ENCODE measurements at regions not wholly inside any gene's neighbourhood (a gene's known extent, or its start where the extent isn't known, plus 50 kb on each side); places are given as distances from the start of the nearest gene placed in this dataset.

DNA sequence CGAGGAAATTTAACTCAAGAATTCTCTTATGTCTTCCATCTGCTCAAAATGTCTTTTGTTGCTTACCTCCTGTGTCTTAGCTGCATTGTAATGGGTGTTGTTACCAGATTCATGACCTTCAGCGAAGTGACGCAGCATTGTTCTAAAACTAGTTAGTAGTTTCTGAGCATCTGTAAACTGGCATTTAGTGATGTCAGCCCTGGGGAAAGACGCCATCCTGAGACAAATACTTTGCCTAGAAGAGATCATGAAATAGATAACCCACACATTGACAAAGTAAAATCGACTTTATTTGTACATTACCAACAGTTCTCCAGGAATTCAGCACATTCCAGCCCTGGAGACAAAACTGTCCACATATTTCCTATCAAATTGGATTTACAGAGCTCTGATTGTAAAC lies 87.8 kb downstream of the GPAM start:
- CTCF ChIA-PET = no interaction called here
- Histone ChIP-seq H2AK5ac (ENCODE audit: low read depth, low read length) (no peak overlapping the region), H3K27me3 (ENCODE audit: control insufficient read depth, insufficient read depth, low read length) (no peaks in the 10 kb centered on the region), H2AFZ (replicated peaks; ENCODE audit: low read length, poor library complexity) (no peak overlapping the region), H3K23ac (ENCODE audit: low read depth, low read length) (no peak overlapping the region), H4K20me1 (ENCODE audit: insufficient read depth, low read length) (no peaks in the 10 kb centered on the region), H3K4me2 (ENCODE audit: low read depth, low read length) (no peak overlapping the region), H3K9me1 (ENCODE audit: insufficient read depth, low read length) (no peaks in the 10 kb centered on the region), H2BK120ac (ENCODE audit: low read depth, low read length) (no peak overlapping the region), H3K79me1 (ENCODE audit: low read depth in 1 of 2, low read length in 2 of 2) (no peaks in the 10 kb centered on the region), H3K27ac (ENCODE audit: insufficient read depth, low read length) (no peak overlapping the region), H2AK9ac (replicated peaks; ENCODE audit: low read depth, low read length, poor library complexity) (no peak overlapping the region), H3K36me3 (ENCODE audit: control insufficient read depth, insufficient read depth, low read length) (no peaks in the 10 kb centered on the region), H2BK20ac (ENCODE audit: low read depth, low read length) (no peak overlapping the region), H4K91ac (ENCODE audit: insufficient read depth, low read depth, low read length) (no peak overlapping the region), H3K18ac (ENCODE audit: low read depth, low read length) (no peak overlapping the region), H2BK15ac (ENCODE audit: low read depth, low read length) (no peak overlapping the region), H3K56ac (ENCODE audit: extremely low read depth, insufficient read depth, low read length) (no peak overlapping the region), H3K4me3 (ENCODE audit: insufficient read depth, low read depth, low read length) (no peak overlapping the region), H3K4me1 (ENCODE audit: control insufficient read depth, insufficient read depth, low read length) (no peaks in the 10 kb centered on the region), H3K9ac (ENCODE audit: low read depth, low read length) (no peak overlapping the region), H2BK5ac (ENCODE audit: low read depth, low read length, poor library complexity, severe bottlenecking) (no peak overlapping the region), H3K4ac (ENCODE audit: low read depth, low read length) (no peak overlapping the region), H4K8ac (ENCODE audit: low read depth in 2 of 2, low read length in 2 of 2) (no peak overlapping the region), H4K5ac (ENCODE audit: low read depth, low read length) (no peak overlapping the region), H3K9me3 (ENCODE audit: control insufficient read depth, insufficient read depth, low read length) (no peaks in the 10 kb centered on the region), H3K14ac (replicated peaks; ENCODE audit: low read depth, low read length) (no peak overlapping the region)
- no CpG with 5 or more reads among the region's 5 CpGs for WGBS, 2 experiments (ENCODE audit: extremely low coverage in 2 of 2, insufficient read length in 1 of 2)
- TF ChIP-seq FOS (IDR thresholded peaks at IDR 0.05; ENCODE audit: low read depth, low read length) (no peak), MXI1 (IDR thresholded peaks at IDR 0.05; ENCODE audit: borderline replicate concordance, low read depth, low read length) (no peak), MAZ (IDR thresholded peaks at IDR 0.05; ENCODE audit: borderline replicate concordance, low read depth, low read length) (no peak), CHD1 (IDR thresholded peaks at IDR 0.05; ENCODE audit: low read depth, low read length) (no peak)
- TF ChIP-seq, protein P1, sequence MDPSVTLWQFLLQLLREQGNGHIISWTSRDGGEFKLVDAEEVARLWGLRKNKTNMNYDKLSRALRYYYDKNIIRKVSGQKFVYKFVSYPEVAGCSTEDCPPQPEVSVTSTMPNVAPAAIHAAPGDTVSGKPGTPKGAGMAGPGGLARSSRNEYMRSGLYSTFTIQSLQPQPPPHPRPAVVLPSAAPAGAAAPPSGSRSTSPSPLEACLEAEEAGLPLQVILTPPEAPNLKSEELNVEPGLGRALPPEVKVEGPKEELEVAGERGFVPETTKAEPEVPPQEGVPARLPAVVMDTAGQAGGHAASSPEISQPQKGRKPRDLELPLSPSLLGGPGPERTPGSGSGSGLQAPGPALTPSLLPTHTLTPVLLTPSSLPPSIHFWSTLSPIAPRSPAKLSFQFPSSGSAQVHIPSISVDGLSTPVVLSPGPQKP (IDR thresholded peaks at IDR 0.05; ENCODE audit: borderline replicate concordance, low read depth, low read length) = no peak
- TF ChIP-seq, protein P2, sequence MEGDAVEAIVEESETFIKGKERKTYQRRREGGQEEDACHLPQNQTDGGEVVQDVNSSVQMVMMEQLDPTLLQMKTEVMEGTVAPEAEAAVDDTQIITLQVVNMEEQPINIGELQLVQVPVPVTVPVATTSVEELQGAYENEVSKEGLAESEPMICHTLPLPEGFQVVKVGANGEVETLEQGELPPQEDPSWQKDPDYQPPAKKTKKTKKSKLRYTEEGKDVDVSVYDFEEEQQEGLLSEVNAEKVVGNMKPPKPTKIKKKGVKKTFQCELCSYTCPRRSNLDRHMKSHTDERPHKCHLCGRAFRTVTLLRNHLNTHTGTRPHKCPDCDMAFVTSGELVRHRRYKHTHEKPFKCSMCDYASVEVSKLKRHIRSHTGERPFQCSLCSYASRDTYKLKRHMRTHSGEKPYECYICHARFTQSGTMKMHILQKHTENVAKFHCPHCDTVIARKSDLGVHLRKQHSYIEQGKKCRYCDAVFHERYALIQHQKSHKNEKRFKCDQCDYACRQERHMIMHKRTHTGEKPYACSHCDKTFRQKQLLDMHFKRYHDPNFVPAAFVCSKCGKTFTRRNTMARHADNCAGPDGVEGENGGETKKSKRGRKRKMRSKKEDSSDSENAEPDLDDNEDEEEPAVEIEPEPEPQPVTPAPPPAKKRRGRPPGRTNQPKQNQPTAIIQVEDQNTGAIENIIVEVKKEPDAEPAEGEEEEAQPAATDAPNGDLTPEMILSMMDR (conservative IDR thresholded peaks at IDR 0.05; ENCODE audit: low read depth, low read length) = no peak
- POLR2A ChIA-PET (ENCODE audit: unreplicated experiment) = no interaction called here
- in situ Hi-C loops (cut with MboI; ENCODE audit: low sequenced_read_pairs) (no loop called here), intact Hi-C loops (cut with micrococcal nuclease) (no loop called here), dilution Hi-C loops (cut with HindIII; ENCODE audit: low sequenced_read_pairs, unreplicated experiment) (no loop called here)
- BruUV-seq (replicated peaks) = no TSS peak
- ATAC-seq (ENCODE audit: low read depth) (no peak), DNase-seq (no peak)
